ENCODE measurements at regions not wholly inside any gene's neighbourhood (a gene's known extent, or its start where the extent isn't known, plus 50 kb on each side); places are given as distances from the start of the nearest gene placed in this dataset.

DNA sequence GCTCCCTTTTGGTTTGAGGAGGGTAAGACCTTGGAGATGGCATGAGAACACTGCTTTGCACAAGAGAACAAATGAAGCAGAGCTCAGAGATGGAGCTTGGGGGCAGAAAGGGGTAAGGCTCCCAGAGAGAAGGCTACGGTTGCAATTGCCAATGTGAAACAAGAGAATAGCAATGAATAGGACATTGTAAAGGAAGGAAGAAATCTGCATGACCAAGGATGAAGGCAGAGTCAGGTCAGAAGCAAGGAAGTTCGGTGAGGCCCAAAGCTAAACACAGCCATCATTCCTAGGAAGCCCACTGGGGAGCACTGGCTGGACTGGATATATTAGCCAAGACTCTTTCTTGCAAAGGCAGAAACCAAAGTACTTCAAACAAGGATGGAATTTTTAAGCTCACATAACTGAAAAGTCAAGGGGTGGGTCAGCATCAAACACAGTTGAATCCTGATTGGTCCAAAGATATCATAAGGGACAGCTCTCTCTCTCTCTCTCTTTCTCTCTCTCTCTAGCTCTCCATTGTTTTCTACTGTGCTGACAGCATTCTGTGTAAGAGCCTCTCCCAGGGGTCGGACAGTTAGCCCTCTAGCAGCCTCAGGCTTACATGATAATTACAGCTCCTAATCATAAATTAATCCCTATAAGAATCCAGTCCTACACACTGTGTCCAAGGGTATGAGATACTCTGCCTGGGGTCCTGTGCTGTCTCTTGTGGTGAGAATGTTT is 484.3 kb downstream of the SOX6 start:
- TF ChIP-seq POLR2A (IDR thresholded peaks at IDR 0.05): no peak
- TF ChIP-seq, protein P1, sequence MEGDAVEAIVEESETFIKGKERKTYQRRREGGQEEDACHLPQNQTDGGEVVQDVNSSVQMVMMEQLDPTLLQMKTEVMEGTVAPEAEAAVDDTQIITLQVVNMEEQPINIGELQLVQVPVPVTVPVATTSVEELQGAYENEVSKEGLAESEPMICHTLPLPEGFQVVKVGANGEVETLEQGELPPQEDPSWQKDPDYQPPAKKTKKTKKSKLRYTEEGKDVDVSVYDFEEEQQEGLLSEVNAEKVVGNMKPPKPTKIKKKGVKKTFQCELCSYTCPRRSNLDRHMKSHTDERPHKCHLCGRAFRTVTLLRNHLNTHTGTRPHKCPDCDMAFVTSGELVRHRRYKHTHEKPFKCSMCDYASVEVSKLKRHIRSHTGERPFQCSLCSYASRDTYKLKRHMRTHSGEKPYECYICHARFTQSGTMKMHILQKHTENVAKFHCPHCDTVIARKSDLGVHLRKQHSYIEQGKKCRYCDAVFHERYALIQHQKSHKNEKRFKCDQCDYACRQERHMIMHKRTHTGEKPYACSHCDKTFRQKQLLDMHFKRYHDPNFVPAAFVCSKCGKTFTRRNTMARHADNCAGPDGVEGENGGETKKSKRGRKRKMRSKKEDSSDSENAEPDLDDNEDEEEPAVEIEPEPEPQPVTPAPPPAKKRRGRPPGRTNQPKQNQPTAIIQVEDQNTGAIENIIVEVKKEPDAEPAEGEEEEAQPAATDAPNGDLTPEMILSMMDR (IDR thresholded peaks at IDR 0.05): no peak
